ENCODE measurements at regions not wholly inside any gene's neighbourhood (a gene's known extent, or its start where the extent isn't known, plus 50 kb on each side); places are given as distances from the start of the nearest gene placed in this dataset.

- Histone ChIP-seq H3K36me3 (no peaks in the 10 kb centered on the region), H3K4me3 (no peak overlapping the region), H3K4me1 (no peaks in the 10 kb centered on the region), H3K27me3 (no peaks in the 10 kb centered on the region), H3K27ac (no peak overlapping the region), H3K9me3 (no peaks in the 10 kb centered on the region)
- DNase-seq = no peak
- 51 to 56% methylated on average over 5 of the region's 5 CpGs for WGBS, 2 donors
- TF ChIP-seq POLR2A (IDR thresholded peaks at IDR 0.05) (no peak), POLR2AphosphoS5 (IDR thresholded peaks at IDR 0.05) (no peak), EP300 (IDR thresholded peaks at IDR 0.05) (no peak), CTCF (IDR thresholded peaks at IDR 0.05) (no peak)
- no peak for ATAC-seq (ENCODE audit: low FRiP score in 2 of 2)
These were observed 405.9 kb upstream of the LMCD1 start for GRCh38 chr3:8095724-8096123.

GRCh38 chr3:8097690-8098089 lies 403.9 kb upstream of the LMCD1 start:
- no peaks in the 10 kb centered on the region for H3K36me3 ChIP-seq
- WGBS, 2 donors = 95 to 96% methylated on average over 4 of the region's 4 CpGs
- H3K4me3 ChIP-seq = no peak overlapping the region
- DNase-seq (no peak), ATAC-seq (ENCODE audit: low FRiP score in 2 of 2) (no peak)
- H3K27ac ChIP-seq = no peak overlapping the region
- H3K27me3 ChIP-seq = no peaks in the 10 kb centered on the region
- no peaks in the 10 kb centered on the region for H3K9me3 ChIP-seq
- no peaks in the 10 kb centered on the region for H3K4me1 ChIP-seq
- no peak for TF ChIP-seq CTCF (IDR thresholded peaks at IDR 0.05)
- TF ChIP-seq POLR2A (IDR thresholded peaks at IDR 0.05) = no peak
- no peak for TF ChIP-seq POLR2AphosphoS5 (IDR thresholded peaks at IDR 0.05)
- TF ChIP-seq EP300 (IDR thresholded peaks at IDR 0.05) = no peak

GRCh38 chr3:8103954-8104353 lies 397.7 kb upstream of the LMCD1 start:
- no peak for TF ChIP-seq POLR2A (IDR thresholded peaks at IDR 0.05)
- no peak for TF ChIP-seq EP300 (IDR thresholded peaks at IDR 0.05)
- no peak for TF ChIP-seq POLR2AphosphoS5 (IDR thresholded peaks at IDR 0.05)
- TF ChIP-seq CTCF (IDR thresholded peaks at IDR 0.05) = no peak
- no peak for ATAC-seq (ENCODE audit: low FRiP score in 2 of 2)
- H3K4me3 ChIP-seq = no peak overlapping the region
- no peak overlapping the region for H3K27ac ChIP-seq
- DNase-seq = no peak
- no peaks in the 10 kb centered on the region for H3K9me3 ChIP-seq
- no peaks in the 10 kb centered on the region for H3K36me3 ChIP-seq
- no peaks in the 10 kb centered on the region for H3K4me1 ChIP-seq
- WGBS, 2 donors = 68 to 81% methylated on average over 3 of the region's 3 CpGs
- no peaks in the 10 kb centered on the region for H3K27me3 ChIP-seq

GRCh38 chr3:8106921-8107320 lies 394.7 kb upstream of the LMCD1 start:
- Histone ChIP-seq H3K4me1 (peaks cover 0 to 11% (median 5%) of the 10 kb centered on the region in 4 donors), H3K27me3 (no peaks in the 10 kb centered on the region), H3K4me3 (no peak overlapping the region), H3K27ac (no peak overlapping the region), H3K36me3 (no peaks in the 10 kb centered on the region), H3K9me3 (no peaks in the 10 kb centered on the region)
- no peak for DNase-seq
- no peak for ATAC-seq (ENCODE audit: low FRiP score in 2 of 2)
- WGBS, 2 donors = 93 to 95% methylated on average over 2 of the region's 2 CpGs
- TF ChIP-seq POLR2AphosphoS5 (IDR thresholded peaks at IDR 0.05) (no peak), EP300 (IDR thresholded peaks at IDR 0.05) (no peak), POLR2A (IDR thresholded peaks at IDR 0.05) (no peak), CTCF (IDR thresholded peaks at IDR 0.05) (no peak)

GRCh38 chr3:8110966-8111798 lies 390.4 kb upstream of the LMCD1 start:
- 24% methylated on average over 14 of the region's 14 CpGs for WGBS, 2 donors
- DNase-seq (peak in 1 of 2 donors; percentile 26), ATAC-seq (ENCODE audit: low FRiP score in 2 of 2) (peak; percentile 87 to 93)
- no peak overlapping the region for H3K27ac ChIP-seq
- no peaks in the 10 kb centered on the region for H3K27me3 ChIP-seq
- no peaks in the 10 kb centered on the region for H3K9me3 ChIP-seq
- peak overlapping the region in 2 of 4 donors; percentile 16 to 21 for H3K4me3 ChIP-seq
- H3K36me3 ChIP-seq = no peaks in the 10 kb centered on the region
- H3K4me1 ChIP-seq = peaks cover 0 to 11% (median 5%) of the 10 kb centered on the region in 4 donors
- TF ChIP-seq CTCF (IDR thresholded peaks at IDR 0.05) (peak; percentile 61 to 85 (median 74)), POLR2AphosphoS5 (IDR thresholded peaks at IDR 0.05) (no peak)

Data from upper lobe of left lung (tissue), 6 donors.